BLaER1 treated with 17β-estradiol and CSF1 and Interleukin-3, amounts not matched to agents 10 nM and 100 nM (cell line): ENCODE measurements at regions not wholly inside any gene's neighbourhood (a gene's known extent, or its start where the extent isn't known, plus 50 kb on each side); places are given as distances from the start of the nearest gene placed in this dataset.
A peak's percentile ranks its signal among the peaks of the same experiment; 100 is the strongest.

Experiments used
- H3K27ac ChIP-seq, 11 experiments: shearing (Covaris generic); formaldehyde crosslinking; 2 replicates each; pipeline ENCODE4 v1.8.1; 2022
- H3K27me3 ChIP-seq, 11 experiments: shearing (Covaris generic); formaldehyde crosslinking; 2 replicates each; pipeline ENCODE4 v1.8.1; 2022
- H3K36me3 ChIP-seq, 11 experiments: shearing (Covaris generic); formaldehyde crosslinking; 2 replicates each; pipeline ENCODE4 v1.8.1; 2022
- H3K4me1 ChIP-seq, 10 experiments: shearing (Covaris generic); formaldehyde crosslinking; 2 replicates each; pipeline ENCODE4 v1.8.1; 2022
- H3K4me2 ChIP-seq, 11 experiments: shearing (Covaris generic); formaldehyde crosslinking; 2 replicates each; pipeline ENCODE4 v1.8.1; 2022
- H3K4me3 ChIP-seq, 10 experiments: shearing (Covaris generic); formaldehyde crosslinking; 2 replicates each; pipeline ENCODE4 v1.8.1; 2022
- H3K9ac ChIP-seq, 11 experiments: shearing (Covaris generic); formaldehyde crosslinking; 2 replicates each; pipeline ENCODE4 v1.8.1; 2022
- H3K9me3 ChIP-seq, 11 experiments: shearing (Covaris generic); formaldehyde crosslinking; replicated peaks in 1 of 11; 2 replicates each; pipeline ENCODE4 v1.8.1; 2022
- H4K20me1 ChIP-seq, 11 experiments: shearing (Covaris generic); formaldehyde crosslinking; 2 replicates each; pipeline ENCODE4 v1.8.1; 2022
- Cebpa-rat ChIP-seq, 11 experiments: shearing (Covaris generic); IDR thresholded peaks; 2 replicates each; pipeline ENCODE4 v1.8.1; 2022

GRCh38 chr2:181374781-181375675 lies 82.2 kb upstream of the ITGA4 start:
- no peaks in the 10 kb centered on the region for H3K27me3 ChIP-seq
- H3K9me3 ChIP-seq = peaks cover 0 to 10% (median 4%) of the 10 kb centered on the region in 11 experiments; a peak in 6 of 22 replicates
- H3K36me3 ChIP-seq = no peaks in the 10 kb centered on the region
- peak overlapping the region; percentile 3 to 57 (median 41); a peak in 19 of 22 replicates for H3K4me2 ChIP-seq
- H3K4me1 ChIP-seq = peaks cover 25 to 41% (median 39%) of the 10 kb centered on the region in 10 experiments
- H3K9ac ChIP-seq = no peak overlapping the region
- no peak overlapping the region for H3K4me3 ChIP-seq
- no peak for TF ChIP-seq Cebpa-rat (IDR thresholded peaks at IDR 0.05)
- no peak overlapping the region; a peak in 1 of 22 replicates for H3K27ac ChIP-seq
- H4K20me1 ChIP-seq = no peaks in the 10 kb centered on the region

GRCh38 chr2:181376442-181376841 lies 80.7 kb upstream of the ITGA4 start:
- H3K9ac ChIP-seq = no peak overlapping the region
- H3K4me1 ChIP-seq = peaks cover 29 to 47% (median 41%) of the 10 kb centered on the region in 10 experiments
- H3K9me3 ChIP-seq = peaks cover 0 to 10% (median 4%) of the 10 kb centered on the region in 11 experiments; a peak in 6 of 22 replicates
- peak overlapping the region; percentile 22 to 57 (median 46); a peak in 17 of 22 replicates for H3K4me2 ChIP-seq
- H3K27me3 ChIP-seq = no peaks in the 10 kb centered on the region
- H3K4me3 ChIP-seq = no peak overlapping the region
- H3K27ac ChIP-seq = no peak overlapping the region
- no peak for TF ChIP-seq Cebpa-rat (IDR thresholded peaks at IDR 0.05)
- no peaks in the 10 kb centered on the region for H3K36me3 ChIP-seq
- H4K20me1 ChIP-seq = no peaks in the 10 kb centered on the region

- no peak for TF ChIP-seq Cebpa-rat (IDR thresholded peaks at IDR 0.05)
- H3K27ac ChIP-seq = no peak overlapping the region
- no peak overlapping the region for H3K4me3 ChIP-seq
- peaks cover 24 to 42% (median 35%) of the 10 kb centered on the region in 10 experiments; a peak in 19 of 20 replicates for H3K4me1 ChIP-seq
- H3K4me2 ChIP-seq = 0 out of 22 replicates have a peak overlapping the region, but pooled peaks of 2 of the 11 experiments have one; percentile 53 to 57
- H3K36me3 ChIP-seq = no peaks in the 10 kb centered on the region
- no peaks in the 10 kb centered on the region for H4K20me1 ChIP-seq
- H3K9me3 ChIP-seq = peaks cover 0 to 10% (median 4%) of the 10 kb centered on the region in 11 experiments; a peak in 6 of 22 replicates
- H3K9ac ChIP-seq = no peak overlapping the region
- H3K27me3 ChIP-seq = no peaks in the 10 kb centered on the region
Observed at GRCh38 chr2:181376999-181377398, 80.2 kb upstream of the ITGA4 start.

DNA sequence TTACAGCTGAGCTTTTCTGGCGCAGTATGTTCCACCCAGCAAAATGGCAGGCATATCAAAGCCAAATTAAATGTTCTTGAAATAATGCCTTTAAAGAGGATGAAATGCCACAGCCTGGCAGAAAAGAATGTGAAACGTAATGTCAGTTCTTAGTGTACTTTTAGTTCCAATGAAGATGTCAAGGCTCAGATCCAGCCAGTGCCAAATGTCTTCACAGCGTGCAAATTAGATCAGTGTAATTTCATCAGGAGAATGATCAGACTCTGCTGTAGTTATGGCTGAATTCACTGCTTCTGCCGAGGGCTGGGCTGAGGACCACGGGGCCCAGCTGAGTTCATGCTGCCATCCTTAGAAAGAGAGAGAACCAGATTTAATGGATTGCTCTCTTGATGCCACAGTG lies 78.7 kb upstream of the ITGA4 start:
- Histone ChIP-seq H3K4me3 (no peak overlapping the region), H3K9ac (no peak overlapping the region), H3K4me1 (peaks cover 19 to 35% (median 27%) of the 10 kb centered on the region in 10 experiments; a peak in 19 of 20 replicates), H4K20me1 (no peaks in the 10 kb centered on the region), H3K27me3 (no peaks in the 10 kb centered on the region), H3K4me2 (no peak overlapping the region), H3K36me3 (no peaks in the 10 kb centered on the region), H3K9me3 (peaks cover 0 to 13% (median 4%) of the 10 kb centered on the region in 11 experiments; a peak in 8 of 22 replicates), H3K27ac (no peak overlapping the region)
- no peak for TF ChIP-seq Cebpa-rat (IDR thresholded peaks at IDR 0.05)

DNA sequence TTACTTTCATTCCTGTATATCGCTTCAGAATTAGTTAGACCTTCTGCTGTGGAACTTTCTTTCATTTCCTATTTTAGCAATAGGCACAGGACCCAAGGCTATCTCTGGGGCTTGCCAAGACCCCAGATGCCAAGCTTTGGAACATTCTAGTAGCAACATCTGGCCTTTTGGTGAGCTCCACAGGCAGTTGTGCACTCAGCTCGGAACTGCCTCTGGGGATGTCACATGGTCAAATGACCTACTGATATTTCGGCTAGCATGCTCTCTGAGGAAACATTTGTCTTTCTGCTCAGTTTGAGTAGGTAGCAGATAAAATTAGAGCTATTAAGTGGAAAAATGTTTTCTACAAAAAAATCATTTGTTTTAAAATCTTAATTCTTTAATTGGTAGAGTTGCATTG lies 76.6 kb upstream of the ITGA4 start:
- no peaks in the 10 kb centered on the region for H4K20me1 ChIP-seq
- no peak overlapping the region for H3K4me3 ChIP-seq
- H3K9ac ChIP-seq = no peak overlapping the region
- H3K27me3 ChIP-seq = no peaks in the 10 kb centered on the region
- no peak overlapping the region for H3K27ac ChIP-seq
- H3K9me3 ChIP-seq = peaks cover 0 to 30% (median 20%) of the 10 kb centered on the region in 11 experiments; a peak in 15 of 22 replicates
- H3K4me2 ChIP-seq = peak overlapping the region in 10 of 11 experiments; percentile 14 to 72 (median 50); a peak in 18 of 22 replicates
- peaks cover 9 to 24% (median 16%) of the 10 kb centered on the region in 10 experiments; a peak in 19 of 20 replicates for H3K4me1 ChIP-seq
- TF ChIP-seq Cebpa-rat (IDR thresholded peaks at IDR 0.05) = no peak
- H3K36me3 ChIP-seq = no peaks in the 10 kb centered on the region

- H3K9me3 ChIP-seq = peaks cover 0 to 31% (median 21%) of the 10 kb centered on the region in 11 experiments; a peak in 15 of 22 replicates
- H3K4me2 ChIP-seq = no peak overlapping the region
- H3K27me3 ChIP-seq = no peaks in the 10 kb centered on the region
- TF ChIP-seq Cebpa-rat (IDR thresholded peaks at IDR 0.05) = no peak
- no peak overlapping the region for H3K9ac ChIP-seq
- peaks cover 2 to 12% (median 8%) of the 10 kb centered on the region in 10 experiments; a peak in 15 of 20 replicates for H3K4me1 ChIP-seq
- H3K4me3 ChIP-seq = no peak overlapping the region
- no peaks in the 10 kb centered on the region for H4K20me1 ChIP-seq
- no peak overlapping the region for H3K27ac ChIP-seq
- no peaks in the 10 kb centered on the region for H3K36me3 ChIP-seq
Observed at GRCh38 chr2:181384923-181385322, 72.3 kb upstream of the ITGA4 start.

- H3K4me1 ChIP-seq = peaks cover 12 to 21% (median 15%) of the 10 kb centered on the region in 10 experiments
- H3K9me3 ChIP-seq = peaks cover 0 to 21% (median 11%) of the 10 kb centered on the region in 11 experiments; a peak in 14 of 22 replicates
- H3K27ac ChIP-seq = no peak overlapping the region
- no peak for TF ChIP-seq Cebpa-rat (IDR thresholded peaks at IDR 0.05)
- no peaks in the 10 kb centered on the region for H3K27me3 ChIP-seq
- no peak overlapping the region for H3K4me2 ChIP-seq
- H3K9ac ChIP-seq = no peak overlapping the region
- H3K36me3 ChIP-seq = no peaks in the 10 kb centered on the region
- H3K4me3 ChIP-seq = no peak overlapping the region
- no peaks in the 10 kb centered on the region for H4K20me1 ChIP-seq
Observed at GRCh38 chr2:181389524-181389923, 67.7 kb upstream of the ITGA4 start.

GRCh38 chr2:181393472-181393871 lies 63.7 kb upstream of the ITGA4 start:
- no peaks in the 10 kb centered on the region for H3K27me3 ChIP-seq
- no peaks in the 10 kb centered on the region for H4K20me1 ChIP-seq
- TF ChIP-seq Cebpa-rat (IDR thresholded peaks at IDR 0.05) = no peak
- H3K36me3 ChIP-seq = no peaks in the 10 kb centered on the region
- peak overlapping the region; percentile 49 to 85 (median 67) for H3K4me2 ChIP-seq
- peak overlapping the region in 9 of 11 experiments; percentile 27 to 65 (median 46); a peak in 13 of 22 replicates for H3K9ac ChIP-seq
- H3K9me3 ChIP-seq = peaks cover 0 to 21% (median 8%) of the 10 kb centered on the region in 11 experiments; a peak in 10 of 22 replicates
- peak overlapping the region; percentile 65 to 81 (median 75); a peak in 20 of 22 replicates for H3K27ac ChIP-seq
- H3K4me1 ChIP-seq = peaks cover 35 to 61% (median 46%) of the 10 kb centered on the region in 10 experiments
- peak overlapping the region in 6 of 10 experiments; percentile 8 to 42 (median 14); a peak in 4 of 20 replicates for H3K4me3 ChIP-seq
